Left ventricle myocardium inferior (tissue), 1 donor: ENCODE measurements at regions not wholly inside any gene's neighbourhood (a gene's known extent, or its start where the extent isn't known, plus 50 kb on each side); places are given as distances from the start of the nearest gene placed in this dataset.

Experiments used
- DNase-seq: peaks from one replicate; pipeline ENCODE4 v3.0.0-alpha.2; 2020
- H3K27ac ChIP-seq: fragments of 200-600 bp; replicated peaks from 2 replicates; pipeline ENCODE4 v1.8.0; 2021
- H3K27me3 ChIP-seq: fragments of 200-600 bp; 2 replicates; pipeline ENCODE4 v1.8.0; 2021; ENCODE audit warnings: low read depth
- H3K36me3 ChIP-seq: fragments of 200-600 bp; 2 replicates; pipeline ENCODE4 v1.8.0; 2021
- H3K4me1 ChIP-seq: fragments of 200-600 bp; 2 replicates; pipeline ENCODE4 v1.8.0; 2021
- H3K4me3 ChIP-seq: fragments of 200-600 bp; 2 replicates; pipeline ENCODE4 v1.8.0; 2021; ENCODE audit warnings: mild to moderate bottlenecking, moderate library complexity
- H3K9me3 ChIP-seq: fragments of 200-600 bp; replicated peaks from 2 replicates; pipeline ENCODE4 v1.8.0; 2021
- intact Hi-C: fragments of 100-400 bp; cut with micrococcal nuclease; formaldehyde crosslinking; loops from one replicate; pipeline ENCODE4 v1.11.0; 2022
- TF ChIP-seq, protein P1 (sequence below): fragments of 200-600 bp; IDR thresholded peaks from 2 replicates; pipeline ENCODE4 v1.8.0; 2021; ENCODE audit warnings: antibody characterized with exemption, mild to moderate bottlenecking, borderline replicate concordance
- donor health status: DM: no; HTN: yes; CAD: no; lungs with severe emphysema.

DNA sequence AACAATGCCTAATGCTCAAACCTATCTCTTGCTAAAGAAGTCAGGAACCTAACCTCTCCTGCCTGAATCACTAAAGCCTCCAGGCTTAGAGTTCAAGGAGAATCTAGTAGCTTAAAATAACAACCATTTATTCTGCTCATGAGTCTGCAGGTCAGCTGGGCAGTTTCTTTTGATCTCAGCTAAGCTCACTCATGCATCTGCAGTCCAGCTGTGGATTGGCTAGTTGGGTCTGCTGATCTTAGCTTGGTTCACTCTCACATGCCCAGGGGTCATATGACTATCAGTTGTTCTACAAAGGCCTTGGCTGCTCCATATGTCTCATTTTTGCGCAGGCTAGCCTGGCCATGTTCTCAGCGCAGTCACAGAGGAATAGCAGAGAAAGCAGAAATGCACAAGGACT, 109.2 kb upstream of the STT3B start:
- Histone ChIP-seq H3K36me3 (no peaks in the 10 kb centered on the region), H3K27me3 (no peaks in the 10 kb centered on the region), H3K9me3 (peaks cover 9% of the 10 kb centered on the region), H3K4me1 (no peaks in the 10 kb centered on the region), H3K27ac (no peak overlapping the region), H3K4me3 (no peak overlapping the region)
- TF ChIP-seq, protein P1, sequence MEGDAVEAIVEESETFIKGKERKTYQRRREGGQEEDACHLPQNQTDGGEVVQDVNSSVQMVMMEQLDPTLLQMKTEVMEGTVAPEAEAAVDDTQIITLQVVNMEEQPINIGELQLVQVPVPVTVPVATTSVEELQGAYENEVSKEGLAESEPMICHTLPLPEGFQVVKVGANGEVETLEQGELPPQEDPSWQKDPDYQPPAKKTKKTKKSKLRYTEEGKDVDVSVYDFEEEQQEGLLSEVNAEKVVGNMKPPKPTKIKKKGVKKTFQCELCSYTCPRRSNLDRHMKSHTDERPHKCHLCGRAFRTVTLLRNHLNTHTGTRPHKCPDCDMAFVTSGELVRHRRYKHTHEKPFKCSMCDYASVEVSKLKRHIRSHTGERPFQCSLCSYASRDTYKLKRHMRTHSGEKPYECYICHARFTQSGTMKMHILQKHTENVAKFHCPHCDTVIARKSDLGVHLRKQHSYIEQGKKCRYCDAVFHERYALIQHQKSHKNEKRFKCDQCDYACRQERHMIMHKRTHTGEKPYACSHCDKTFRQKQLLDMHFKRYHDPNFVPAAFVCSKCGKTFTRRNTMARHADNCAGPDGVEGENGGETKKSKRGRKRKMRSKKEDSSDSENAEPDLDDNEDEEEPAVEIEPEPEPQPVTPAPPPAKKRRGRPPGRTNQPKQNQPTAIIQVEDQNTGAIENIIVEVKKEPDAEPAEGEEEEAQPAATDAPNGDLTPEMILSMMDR: no peak
- DNase-seq: no peak
- intact Hi-C loops: no loop called here

DNA sequence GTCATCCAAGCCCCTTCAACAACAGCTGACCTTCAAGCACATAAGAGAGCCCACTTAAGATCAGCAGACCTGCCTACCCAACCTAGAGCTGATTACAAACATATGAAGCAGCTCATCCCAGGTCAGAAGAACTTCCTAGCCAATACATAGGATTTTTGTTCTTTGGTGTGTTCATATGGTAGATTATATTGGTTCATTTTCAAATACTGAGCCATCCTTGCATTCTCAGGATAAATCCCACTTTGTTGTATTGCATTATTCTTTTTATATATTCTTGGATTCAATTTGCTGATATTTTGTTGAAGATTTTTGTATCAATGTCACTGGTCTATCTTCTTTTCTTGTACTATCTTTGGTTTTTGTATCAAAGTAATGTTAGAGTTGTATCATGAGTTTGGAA, 107.3 kb upstream of the STT3B start:
- Histone ChIP-seq H3K36me3 (no peaks in the 10 kb centered on the region), H3K9me3 (peaks cover 21% of the 10 kb centered on the region), H3K27me3 (no peaks in the 10 kb centered on the region), H3K4me1 (no peaks in the 10 kb centered on the region), H3K27ac (no peak overlapping the region), H3K4me3 (no peak overlapping the region)
- no peak for DNase-seq
- TF ChIP-seq, protein P1: no peak
- intact Hi-C loops: no loop called here

DNA sequence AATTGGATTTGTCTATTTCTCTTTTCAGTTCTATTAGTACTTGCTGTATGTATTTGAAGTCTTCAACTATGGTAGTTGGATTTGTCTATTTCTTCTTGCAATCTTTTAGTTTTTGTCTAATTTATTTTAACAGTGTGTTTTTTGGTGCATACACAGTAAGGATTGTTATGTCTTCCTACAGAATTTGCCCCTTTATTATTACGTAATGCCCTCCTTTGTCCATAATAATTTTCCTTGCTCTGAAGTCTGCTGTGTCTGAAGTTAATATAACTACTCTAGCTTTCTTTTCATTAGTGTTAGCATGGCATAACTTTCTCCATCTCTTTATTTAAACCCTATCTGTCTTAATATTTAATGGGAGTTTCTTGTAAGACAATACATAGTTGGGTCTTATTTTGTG, 105.1 kb upstream of the STT3B start:
- intact Hi-C loops: no loop called here
- no peak for DNase-seq
- Histone ChIP-seq H3K27ac (no peak overlapping the region), H3K9me3 (peaks cover 21% of the 10 kb centered on the region), H3K27me3 (no peaks in the 10 kb centered on the region), H3K36me3 (no peaks in the 10 kb centered on the region), H3K4me1 (no peaks in the 10 kb centered on the region), H3K4me3 (no peak overlapping the region)
- TF ChIP-seq, protein P1: no peak

DNA sequence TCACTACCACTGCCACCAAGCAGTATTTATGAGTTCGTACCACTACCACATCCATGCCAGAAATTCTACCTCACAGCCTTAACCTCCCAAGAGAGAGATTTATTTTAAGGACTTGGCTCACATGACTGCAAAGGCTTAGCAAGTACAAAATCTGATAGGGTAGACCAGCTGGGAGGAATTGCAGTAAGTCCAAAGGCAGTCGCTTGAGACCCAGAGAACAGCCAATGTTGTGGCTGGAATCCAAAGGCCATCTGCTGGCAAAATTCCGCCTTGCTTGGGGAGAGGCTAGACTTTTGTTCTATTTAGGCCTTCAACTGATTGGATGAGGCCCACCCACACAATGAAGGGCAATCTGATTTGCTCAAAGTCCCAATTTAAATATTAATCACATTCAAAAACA, 101.4 kb upstream of the STT3B start:
- TF ChIP-seq, protein P1: no peak
- H3K27me3 ChIP-seq: no peaks in the 10 kb centered on the region
- H3K4me3 ChIP-seq: no peak overlapping the region
- H3K27ac ChIP-seq: no peak overlapping the region
- DNase-seq: no peak
- intact Hi-C loops: no loop called here
- peaks cover 16% of the 10 kb centered on the region for H3K9me3 ChIP-seq
- H3K36me3 ChIP-seq: no peaks in the 10 kb centered on the region
- H3K4me1 ChIP-seq: no peaks in the 10 kb centered on the region

DNA sequence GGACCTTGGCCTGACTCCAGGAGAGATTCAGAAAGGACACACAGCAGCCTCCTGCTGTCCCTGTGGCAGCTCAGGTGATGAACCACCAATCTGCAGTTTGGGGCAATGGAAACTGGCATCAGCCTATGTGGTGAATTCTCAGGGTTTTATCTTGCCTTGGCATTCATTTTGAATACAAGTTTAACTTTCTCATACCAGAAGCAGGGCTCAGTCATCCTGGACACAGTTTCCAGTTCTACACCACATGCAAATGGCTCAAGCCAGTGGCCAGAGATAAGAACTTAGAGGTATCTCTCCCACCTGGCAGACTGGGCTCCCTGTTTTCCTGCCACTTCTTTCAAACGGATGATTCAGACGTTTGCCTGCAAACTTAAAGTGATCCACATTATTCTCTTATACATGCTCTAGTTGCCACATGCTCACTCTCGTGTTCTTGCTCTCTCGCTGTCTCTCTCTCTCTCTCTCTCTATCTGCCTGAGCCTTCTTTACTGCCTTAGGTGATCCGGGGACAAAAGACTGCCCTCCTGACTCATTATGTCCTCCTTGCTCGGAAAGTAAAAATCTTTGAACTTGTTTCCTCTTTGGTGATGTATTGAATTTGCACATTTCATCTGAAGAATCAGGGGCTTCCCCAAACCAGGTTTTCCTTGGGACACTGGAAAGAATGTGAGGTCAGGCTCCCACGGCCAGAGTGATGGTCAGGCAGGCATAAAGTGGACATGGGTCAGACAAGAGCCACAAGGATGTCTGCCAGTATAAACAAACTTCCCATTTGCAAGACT, 99.6 kb upstream of the STT3B start:
- Histone ChIP-seq H3K4me3 (no peak overlapping the region), H3K36me3 (no peaks in the 10 kb centered on the region), H3K27me3 (no peaks in the 10 kb centered on the region), H3K9me3 (peaks cover 31% of the 10 kb centered on the region), H3K4me1 (no peaks in the 10 kb centered on the region), H3K27ac (no peak overlapping the region)
- intact Hi-C loops: no loop called here
- TF ChIP-seq, protein P1: no peak
- no peak for DNase-seq
